ENCODE measurements at regions not wholly inside any gene's neighbourhood (a gene's known extent, or its start where the extent isn't known, plus 50 kb on each side); places are given as distances from the start of the nearest gene placed in this dataset.

GRCh38 chr12:33710548-33710947, 270.9 kb upstream of the SYT10 start:
- TF ChIP-seq, protein P1, sequence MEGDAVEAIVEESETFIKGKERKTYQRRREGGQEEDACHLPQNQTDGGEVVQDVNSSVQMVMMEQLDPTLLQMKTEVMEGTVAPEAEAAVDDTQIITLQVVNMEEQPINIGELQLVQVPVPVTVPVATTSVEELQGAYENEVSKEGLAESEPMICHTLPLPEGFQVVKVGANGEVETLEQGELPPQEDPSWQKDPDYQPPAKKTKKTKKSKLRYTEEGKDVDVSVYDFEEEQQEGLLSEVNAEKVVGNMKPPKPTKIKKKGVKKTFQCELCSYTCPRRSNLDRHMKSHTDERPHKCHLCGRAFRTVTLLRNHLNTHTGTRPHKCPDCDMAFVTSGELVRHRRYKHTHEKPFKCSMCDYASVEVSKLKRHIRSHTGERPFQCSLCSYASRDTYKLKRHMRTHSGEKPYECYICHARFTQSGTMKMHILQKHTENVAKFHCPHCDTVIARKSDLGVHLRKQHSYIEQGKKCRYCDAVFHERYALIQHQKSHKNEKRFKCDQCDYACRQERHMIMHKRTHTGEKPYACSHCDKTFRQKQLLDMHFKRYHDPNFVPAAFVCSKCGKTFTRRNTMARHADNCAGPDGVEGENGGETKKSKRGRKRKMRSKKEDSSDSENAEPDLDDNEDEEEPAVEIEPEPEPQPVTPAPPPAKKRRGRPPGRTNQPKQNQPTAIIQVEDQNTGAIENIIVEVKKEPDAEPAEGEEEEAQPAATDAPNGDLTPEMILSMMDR (IDR thresholded peaks at IDR 0.05; ENCODE audit: poor library complexity): no peak
- TF ChIP-seq EZH2phosphoT487 (IDR thresholded peaks at IDR 0.05; ENCODE audit: low read depth, severe bottlenecking, unreplicated experiment): no peak
